ENCODE measurements at regions not wholly inside any gene's neighbourhood (a gene's known extent, or its start where the extent isn't known, plus 50 kb on each side); places are given as distances from the start of the nearest gene placed in this dataset.

GRCh38 chr5:160493806-160494338 lies 72.2 kb downstream of the PTTG1 start:
- Histone ChIP-seq H3K36me3 (ENCODE audit: control insufficient read depth in 2 of 2, insufficient read depth in 1 of 2, low read length in 2 of 2) (no peaks in the 10 kb centered on the region), H3K9me3 (ENCODE audit: control insufficient read depth, insufficient read depth, low read depth, low read length) (no peaks in the 10 kb centered on the region), H3K4me1 (ENCODE audit: control insufficient read depth, insufficient read depth, low read length) (no peaks in the 10 kb centered on the region), H3K27ac (ENCODE audit: extremely low read depth, low read depth, low read length) (no peak overlapping the region), H3K4me3 (ENCODE audit: low read depth, low read length) (no peak overlapping the region)
- TF ChIP-seq ZNF23 (tag by site-specific recombination; IDR thresholded peaks at IDR 0.05; ENCODE audit: borderline replicate concordance) (no peak), GLI2 (tag by site-specific recombination; IDR thresholded peaks at IDR 0.05; ENCODE audit: borderline replicate concordance, low read depth) (no peak), ZNF366 (tag by site-specific recombination; conservative IDR thresholded peaks at IDR 0.05) (no peak)
- POLR2A ChIA-PET = no interaction called here
- CTCF ChIA-PET = no interaction called here

GRCh38 chr5:160494451-160494850 lies 72.8 kb downstream of the PTTG1 start:
- Histone ChIP-seq H3K27ac (ENCODE audit: extremely low read depth, low read depth, low read length) (no peak overlapping the region), H3K4me1 (ENCODE audit: control insufficient read depth, insufficient read depth, low read length) (no peaks in the 10 kb centered on the region), H3K36me3 (ENCODE audit: control insufficient read depth in 2 of 2, insufficient read depth in 1 of 2, low read length in 2 of 2) (no peaks in the 10 kb centered on the region), H3K4me3 (ENCODE audit: low read depth, low read length) (no peak overlapping the region), H3K9me3 (ENCODE audit: control insufficient read depth, insufficient read depth, low read depth, low read length) (no peaks in the 10 kb centered on the region)
- ChIA-PET POLR2A (no interaction called here), CTCF (no interaction called here)
- TF ChIP-seq ZNF629 (tag by site-specific recombination; IDR thresholded peaks at IDR 0.05) (no peak), ZFP41 (tag by site-specific recombination; IDR thresholded peaks at IDR 0.05; ENCODE audit: borderline replicate concordance) (no peak), ZNF174 (tag by site-specific recombination; IDR thresholded peaks at IDR 0.05) (no peak), ZNF555 (tag by site-specific recombination; conservative IDR thresholded peaks at IDR 0.05) (no peak), ZBTB10 (tag by site-specific recombination; IDR thresholded peaks at IDR 0.05) (no peak), KLF16 (tag by site-specific recombination; IDR thresholded peaks at IDR 0.05) (no peak), ZNF274 (IDR thresholded peaks at IDR 0.05; ENCODE audit: low read length) (no peak), ZNF274 (tag by site-specific recombination; IDR thresholded peaks at IDR 0.05; ENCODE audit: borderline replicate concordance) (no peak), ZFP37 (tag by site-specific recombination; IDR thresholded peaks at IDR 0.05) (no peak), ZNF837 (tag by site-specific recombination; IDR thresholded peaks at IDR 0.05) (no peak), PRDM6 (tag by site-specific recombination; IDR thresholded peaks at IDR 0.05) (no peak), ZBTB17 (tag by site-specific recombination; IDR thresholded peaks at IDR 0.05) (no peak), ZNF501 (tag by site-specific recombination; IDR thresholded peaks at IDR 0.05) (no peak), ZNF24 (tag by site-specific recombination; IDR thresholded peaks at IDR 0.05) (no peak), ZBTB7A (tag by site-specific recombination; IDR thresholded peaks at IDR 0.05; ENCODE audit: low read depth) (no peak), SP2 (tag by site-specific recombination; IDR thresholded peaks at IDR 0.05) (no peak), TCF7L2 (IDR thresholded peaks at IDR 0.05; ENCODE audit: borderline replicate concordance, low read depth, low read length) (no peak), ZNF768 (tag by site-specific recombination; IDR thresholded peaks at IDR 0.05) (no peak), ZNF623 (tag by site-specific recombination; IDR thresholded peaks at IDR 0.05) (no peak)

Measured in HEK293 (cell line).